ENCODE measurements at regions not wholly inside any gene's neighbourhood (a gene's known extent, or its start where the extent isn't known, plus 50 kb on each side); places are given as distances from the start of the nearest gene placed in this dataset.

GRCh38 chr1:57615956-57616355 is 192.1 kb upstream of the DAB1 start:
- TF ChIP-seq CTCF (IDR thresholded peaks at IDR 0.05; ENCODE audit: insufficient read depth, low read length, poor library complexity, severe bottlenecking) (no peak), EZH2phosphoT487 (conservative IDR thresholded peaks at IDR 0.05; ENCODE audit: low read length) (no peak)
